Gastrocnemius medialis (tissue), 4 donors: ENCODE measurements at regions not wholly inside any gene's neighbourhood (a gene's known extent, or its start where the extent isn't known, plus 50 kb on each side); places are given as distances from the start of the nearest gene placed in this dataset.

Source experiments
- ATAC-seq, 2 donors: fragments of 150-250 bp; one replicate each; pipeline ENCODE4 v1.9.1; 2016
- DNase-seq, 2 donors: peaks; one replicate each; pipeline ENCODE4 v3.0.0-alpha.2; 2019
- H3K27ac ChIP-seq, 4 donors: fragments of 200-600 bp; sonication (generic); 1 replicate in 1 of 4; 2 replicates in 3 of 4; pipeline ENCODE4 v1.5.1; 2016 to 2018; ENCODE audit warnings: mild to moderate bottlenecking in 2 of 4, moderate library complexity in 1 of 4
- H3K27me3 ChIP-seq, 3 donors: fragments of 200-600 bp; sonication (generic) in 2 of 3; 1 replicate in 1 of 3; 2 replicates in 2 of 3; pipeline versions ENCODE4 v1.5.1 to v1.6.0; 2016 to 2019; ENCODE audit warnings: mild to moderate bottlenecking in 1 of 3, moderate library complexity in 1 of 3
- H3K36me3 ChIP-seq, 2 donors: fragments of 200-600 bp; sonication (generic) in 1 of 2; one replicate each; pipeline ENCODE4 v1.5.1; 2017 to 2018
- H3K4me1 ChIP-seq, 2 donors: fragments of 200-600 bp; sonication (generic) in 1 of 2; one replicate each; pipeline ENCODE4 v1.5.1; 2016 to 2017; ENCODE audit warnings: mild to moderate bottlenecking in 2 of 2
- H3K4me3 ChIP-seq, 4 donors: fragments of 200-600 bp; sonication (generic) in 3 of 4; 1 replicate in 1 of 4; 2 replicates in 3 of 4; pipeline ENCODE4 v1.5.1; 2016 to 2019; ENCODE audit warnings: mild to moderate bottlenecking in 2 of 4
- H3K9me3 ChIP-seq, 3 donors: fragments of 200-600 bp; sonication (generic) in 2 of 3; 1 replicate in 1 of 3; 2 replicates in 2 of 3; pipeline ENCODE4 v1.5.1; 2016 to 2019
- CTCF ChIP-seq, 5 experiments: fragments of 450-650 bp in 3 of 5; fragments of 200-600 bp in 2 of 5; sonication (generic) in 2 of 5; IDR thresholded peaks in 4 of 5; conservative IDR thresholded peaks in 1 of 5; 1 replicate in 4 of 5; 2 replicates in 1 of 5; pipeline ENCODE4 v1.5.1; 2016 to 2019; ENCODE audit warnings: antibody characterized with exemption in 5 of 5, mild to moderate bottlenecking in 3 of 5, moderate library complexity in 3 of 5
- POLR2A ChIP-seq, 2 donors: fragments of 450-650 bp; IDR thresholded peaks; one replicate each; pipeline ENCODE4 v1.6.1; 2017; ENCODE audit warnings: antibody characterized with exemption in 2 of 2, mild to moderate bottlenecking in 2 of 2, moderate library complexity in 2 of 2
- in situ Hi-C, 4 donors: fragments of 200-750 bp; cut with MboI; loops; one replicate each; pipeline versions ENCODE4 v1.15.0 to v1.8.0; 2017; ENCODE audit warnings: low sequenced_read_pairs in 4 of 4
- intact Hi-C: fragments of 100-400 bp; cut with DNase I; formaldehyde crosslinking; loops from one replicate; pipeline ENCODE4 v1.15.1; 2023; ENCODE audit warnings: low total_unique reads

- DNase-seq = no peak
- no peaks in the 10 kb centered on the region for H3K36me3 ChIP-seq
- no peak overlapping the region for H3K27ac ChIP-seq
- in situ Hi-C loops (no loop called here), intact Hi-C loops (no loop called here)
- TF ChIP-seq POLR2A (IDR thresholded peaks at IDR 0.05) (no peak), CTCF (IDR thresholded peaks at IDR 0.05 in 4 of 5, conservative IDR thresholded peaks at IDR 0.05 in 1 of 5) (no peak)
- H3K4me3 ChIP-seq = no peak overlapping the region
- H3K27me3 ChIP-seq = no peaks in the 10 kb centered on the region
- no peaks in the 10 kb centered on the region for H3K9me3 ChIP-seq
- no peak for ATAC-seq
- H3K4me1 ChIP-seq = no peaks in the 10 kb centered on the region
Observed at GRCh38 chr1:78319603-78320002, 171.2 kb upstream of the PTGFR start.

- Histone ChIP-seq H3K36me3 (no peaks in the 10 kb centered on the region), H3K9me3 (no peaks in the 10 kb centered on the region), H3K27ac (no peak overlapping the region), H3K4me3 (no peak overlapping the region), H3K4me1 (no peaks in the 10 kb centered on the region), H3K27me3 (no peaks in the 10 kb centered on the region)
- no peak for ATAC-seq
- in situ Hi-C loops = no loop called here
- intact Hi-C loops = no loop called here
- DNase-seq = no peak
- TF ChIP-seq CTCF (IDR thresholded peaks at IDR 0.05 in 4 of 5, conservative IDR thresholded peaks at IDR 0.05 in 1 of 5) (no peak), POLR2A (IDR thresholded peaks at IDR 0.05) (no peak)
Observed at GRCh38 chr1:78322928-78323680, 167.7 kb upstream of the PTGFR start.

GRCh38 chr1:78325293-78325692, 165.5 kb upstream of the PTGFR start:
- H3K36me3 ChIP-seq = no peaks in the 10 kb centered on the region

GRCh38 chr1:78329475-78329874, 161.3 kb upstream of the PTGFR start:
- Histone ChIP-seq H3K27ac (no peak overlapping the region), H3K4me1 (no peaks in the 10 kb centered on the region), H3K9me3 (no peaks in the 10 kb centered on the region), H3K27me3 (no peaks in the 10 kb centered on the region), H3K36me3 (no peaks in the 10 kb centered on the region), H3K4me3 (no peak overlapping the region)
- ATAC-seq (no peak), DNase-seq (no peak)
- in situ Hi-C loops = no loop called here
- intact Hi-C loops = no loop called here
- no peak for TF ChIP-seq CTCF (IDR thresholded peaks at IDR 0.05 in 4 of 5, conservative IDR thresholded peaks at IDR 0.05 in 1 of 5)
- TF ChIP-seq POLR2A (IDR thresholded peaks at IDR 0.05) = no peak

More at GRCh38 chr1:78325293-78325692, 165.5 kb upstream of the PTGFR start:
- Histone ChIP-seq H3K9me3 (no peaks in the 10 kb centered on the region), H3K27ac (no peak overlapping the region), H3K27me3 (no peaks in the 10 kb centered on the region), H3K4me1 (no peaks in the 10 kb centered on the region), H3K4me3 (no peak overlapping the region)
- no peak for DNase-seq
- in situ Hi-C loops = no loop called here
- no peak for ATAC-seq
- TF ChIP-seq POLR2A (IDR thresholded peaks at IDR 0.05) (no peak), CTCF (IDR thresholded peaks at IDR 0.05 in 4 of 5, conservative IDR thresholded peaks at IDR 0.05 in 1 of 5) (no peak)
- intact Hi-C loops = no loop called here

- Histone ChIP-seq H3K4me1 (no peaks in the 10 kb centered on the region), H3K27me3 (no peaks in the 10 kb centered on the region), H3K4me3 (no peak overlapping the region), H3K36me3 (no peaks in the 10 kb centered on the region), H3K9me3 (no peaks in the 10 kb centered on the region), H3K27ac (no peak overlapping the region)
- intact Hi-C loops = no loop called here
- TF ChIP-seq CTCF (IDR thresholded peaks at IDR 0.05 in 4 of 5, conservative IDR thresholded peaks at IDR 0.05 in 1 of 5) (no peak), POLR2A (IDR thresholded peaks at IDR 0.05) (no peak)
- DNase-seq = no peak
- in situ Hi-C loops = no loop called here
- ATAC-seq = no peak
Observed at GRCh38 chr1:78331799-78332198, 159.0 kb upstream of the PTGFR start.
